Brain microvascular endothelial cell (primary cell): ENCODE measurements at regions not wholly inside any gene's neighbourhood (a gene's known extent, or its start where the extent isn't known, plus 50 kb on each side); places are given as distances from the start of the nearest gene placed in this dataset.
A peak's percentile ranks its signal among the peaks of the same experiment; 100 is the strongest.

ENCODE experiments used
- DNase-seq: peaks from one replicate; pipeline ENCODE4 v3.0.0-alpha.2; 2020
- H3K27ac ChIP-seq: fragments of 250-450 bp; sonication (Bioruptor Pico); 2 replicates; pipeline ENCODE4 v1.5.1; 2020; ENCODE audit warnings: mild to moderate bottlenecking, moderate library complexity
- H3K27me3 ChIP-seq: fragments of 250-450 bp; sonication (Bioruptor Pico); replicated peaks from 2 replicates; pipeline ENCODE4 v1.5.1; 2020; ENCODE audit warnings: mild to moderate bottlenecking
- H3K36me3 ChIP-seq: fragments of 250-450 bp; sonication (Bioruptor Pico); replicated peaks from 2 replicates; pipeline ENCODE4 v1.5.1; 2020; ENCODE audit warnings: mild to moderate bottlenecking
- H3K4me3 ChIP-seq: 2 replicates; pipeline ENCODE4 v1.5.1; 2011; ENCODE audit warnings: low read depth, mild to moderate bottlenecking, control low read depth, low read length, moderate library complexity
- CTCF ChIP-seq: IDR thresholded peaks from 2 replicates; pipeline ENCODE4 v1.5.1; 2011; ENCODE audit warnings: low read depth, mild to moderate bottlenecking, moderate library complexity, low read length, control low read depth, inconsistent platforms; ENCODE audit errors: missing control alignments
- in situ Hi-C: cut with HindIII; loops from 2 replicates; pipeline ENCODE4 v1.10.0; 2017; ENCODE audit warnings: low sequenced_read_pairs, low pct_ligation_motif_present

GRCh38 chr6:104162036-104162669 lies 697.6 kb downstream of the HACE1 start:
- no peak overlapping the region for H3K4me3 ChIP-seq
- in situ Hi-C loops = no loop called here
- H3K27ac ChIP-seq = no peak overlapping the region
- no peaks in the 10 kb centered on the region for H3K27me3 ChIP-seq
- H3K36me3 ChIP-seq = no peaks in the 10 kb centered on the region
- peak; percentile 31 for DNase-seq
- no peak for TF ChIP-seq CTCF

- H3K27me3 ChIP-seq = no peaks in the 10 kb centered on the region
- in situ Hi-C loops = no loop called here
- H3K36me3 ChIP-seq = no peaks in the 10 kb centered on the region
- H3K27ac ChIP-seq = no peak overlapping the region
- DNase-seq = no peak
- TF ChIP-seq CTCF = no peak
- no peak overlapping the region for H3K4me3 ChIP-seq
These were observed 700.6 kb downstream of the HACE1 start for GRCh38 chr6:104159045-104159618.

DNA sequence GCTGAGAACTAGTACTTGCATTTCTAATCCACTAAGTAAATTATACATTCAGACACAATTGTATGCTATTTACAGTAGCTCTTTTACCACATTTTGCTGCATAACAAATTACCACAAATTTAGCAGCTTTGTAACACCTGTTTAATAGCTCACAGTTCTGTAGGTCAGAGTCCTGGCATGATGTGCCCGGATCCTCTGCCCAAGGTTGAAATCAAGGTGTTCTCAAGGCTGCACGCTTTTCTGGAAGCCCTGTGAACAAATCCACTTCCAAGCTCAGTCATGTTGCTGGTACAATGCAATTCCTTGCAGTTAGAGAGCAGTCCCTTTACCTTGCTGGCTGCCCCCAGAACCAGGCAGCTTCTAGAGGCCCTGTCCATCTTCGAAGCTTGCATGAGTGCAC lies 716.0 kb downstream of the HACE1 start:
- Histone ChIP-seq H3K27me3 (no peaks in the 10 kb centered on the region), H3K4me3 (no peak overlapping the region), H3K27ac (no peak overlapping the region), H3K36me3 (no peaks in the 10 kb centered on the region)
- in situ Hi-C loops = no loop called here
- DNase-seq = no peak
- no peak for TF ChIP-seq CTCF

DNA sequence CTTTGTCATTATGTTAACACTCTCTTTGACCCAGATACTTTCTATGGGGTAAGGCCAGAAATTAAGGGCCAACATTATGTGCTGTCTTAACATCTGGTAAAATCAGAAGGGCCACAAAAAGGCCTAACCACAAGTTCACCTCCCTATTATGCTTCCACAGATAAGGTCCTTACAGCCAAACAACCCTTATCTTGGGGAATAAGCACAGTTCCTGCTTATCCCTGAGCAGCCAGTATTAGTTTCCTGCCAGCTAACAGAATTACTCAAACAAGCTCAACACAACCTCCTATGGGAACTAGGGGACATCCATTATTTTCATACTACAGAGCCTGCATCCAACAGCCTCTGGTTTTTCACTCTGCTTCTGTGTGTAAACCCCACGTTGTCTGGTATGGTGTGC lies 724.8 kb downstream of the HACE1 start:
- H3K27ac ChIP-seq = no peak overlapping the region
- in situ Hi-C loops = no loop called here
- no peaks in the 10 kb centered on the region for H3K36me3 ChIP-seq
- no peaks in the 10 kb centered on the region for H3K27me3 ChIP-seq
- TF ChIP-seq CTCF = no peak
- DNase-seq = peak; percentile 27
- no peak overlapping the region for H3K4me3 ChIP-seq

- DNase-seq = no peak
- Histone ChIP-seq H3K4me3 (no peak overlapping the region), H3K27me3 (no peaks in the 10 kb centered on the region), H3K36me3 (no peaks in the 10 kb centered on the region), H3K27ac (no peak overlapping the region)
- no peak for TF ChIP-seq CTCF
- in situ Hi-C loops = no loop called here
These were observed 729.4 kb downstream of the HACE1 start for GRCh38 chr6:104130343-104130742.
